ACC112 (cell line): ENCODE measurements at regions not wholly inside any gene's neighbourhood (a gene's known extent, or its start where the extent isn't known, plus 50 kb on each side); places are given as distances from the start of the nearest gene placed in this dataset.
A peak's percentile ranks its signal among the peaks of the same experiment; 100 is the strongest.
"Not testable (repeated sequence)": the region's sequence is repeated elsewhere in the genome, so short reads cannot be mapped to it uniquely, and the experiment has no call there.

ENCODE experiments used
- H2AFZ ChIP-seq: fragments of 200-600 bp; sonication (generic); one replicate; pipeline ENCODE4 v1.6.0; 2017; ENCODE audit warnings: antibody characterized with exemption, low read length; ENCODE audit not compliant: unreplicated experiment
- H3K27ac ChIP-seq: fragments of 200-600 bp; sonication (generic); 2 replicates; pipeline ENCODE4 v1.5.1; 2014; ENCODE audit warnings: low read depth, mild to moderate bottlenecking, antibody characterized with exemption, low read length, moderate library complexity
- H3K27me3 ChIP-seq: fragments of 200-600 bp; sonication (generic); 2 replicates; pipeline ENCODE4 v1.6.1; 2014; ENCODE audit warnings: mild to moderate bottlenecking, antibody characterized with exemption, low read length, moderate library complexity, mixed read lengths; ENCODE audit not compliant: insufficient read depth
- H3K36me3 ChIP-seq: fragments of 200-600 bp; sonication (generic); 2 replicates; pipeline ENCODE4 v1.6.1; 2016; ENCODE audit warnings: mild to moderate bottlenecking, antibody characterized with exemption, low read length, moderate library complexity, mixed read lengths; ENCODE audit not compliant: insufficient read depth
- H3K4me1 ChIP-seq: fragments of 200-600 bp; sonication (generic); one replicate; pipeline ENCODE4 v1.6.1; 2016; ENCODE audit warnings: low read length, mixed read lengths; ENCODE audit not compliant: insufficient read depth, unreplicated experiment, control insufficient read depth
- H3K4me3 ChIP-seq: fragments of 200-600 bp; sonication (generic); 2 replicates; pipeline ENCODE4 v1.5.1; 2014; ENCODE audit warnings: mild to moderate bottlenecking, low read depth, low read length
- H3K79me2 ChIP-seq: fragments of 200-600 bp; sonication (generic); one replicate; pipeline ENCODE4 v1.6.0; 2016; ENCODE audit warnings: low read length; ENCODE audit not compliant: control insufficient read depth, unreplicated experiment, insufficient read depth

GRCh38 chr13:34731486-34731885, 210.6 kb upstream of the NBEA start:
- Histone ChIP-seq H3K27ac (no peak overlapping the region), H2AFZ (no peak overlapping the region), H3K79me2 (no peaks in the 10 kb centered on the region), H3K27me3 (no peaks in the 10 kb centered on the region), H3K36me3 (no peaks in the 10 kb centered on the region), H3K4me1 (no peaks in the 10 kb centered on the region), H3K4me3 (no peak overlapping the region)

GRCh38 chr13:34733721-34734120, 208.3 kb upstream of the NBEA start:
- Histone ChIP-seq H3K4me3 (no peak overlapping the region), H3K79me2 (no peaks in the 10 kb centered on the region), H2AFZ (no peak overlapping the region), H3K4me1 (no peaks in the 10 kb centered on the region), H3K27ac (no peak overlapping the region), H3K36me3 (no peaks in the 10 kb centered on the region), H3K27me3 (no peaks in the 10 kb centered on the region)

- no peaks in the 10 kb centered on the region for H3K79me2 ChIP-seq
- no peak overlapping the region for H2AFZ ChIP-seq
- H3K27ac ChIP-seq, result no peak overlapping the region
- H3K4me1 ChIP-seq, result no peaks in the 10 kb centered on the region
- no peaks in the 10 kb centered on the region for H3K27me3 ChIP-seq
- no peaks in the 10 kb centered on the region for H3K36me3 ChIP-seq
- no peak overlapping the region for H3K4me3 ChIP-seq
Measured at GRCh38 chr13:34734932-34735331, 207.1 kb upstream of the NBEA start.

- Histone ChIP-seq H3K36me3 (no peaks in the 10 kb centered on the region), H3K27ac (no peak overlapping the region), H3K79me2 (no peaks in the 10 kb centered on the region), H3K4me1 (no peaks in the 10 kb centered on the region), H2AFZ (no peak overlapping the region), H3K4me3 (no peak overlapping the region), H3K27me3 (no peaks in the 10 kb centered on the region)
Measured at GRCh38 chr13:34738254-34738992, 203.6 kb upstream of the NBEA start.

GRCh38 chr13:34747056-34747455, 195.0 kb upstream of the NBEA start:
- H3K79me2 ChIP-seq, H3K27ac ChIP-seq, H3K36me3 ChIP-seq, H3K4me1 ChIP-seq, H2AFZ ChIP-seq, H3K4me3 ChIP-seq: not testable (repeated sequence)
- peaks cover 15% of the 10 kb centered on the region; the same call in 1 of the 2 replicates for H3K27me3 ChIP-seq

GRCh38 chr13:34747507-34747906, 194.6 kb upstream of the NBEA start:
- H3K4me1 ChIP-seq, result no peaks in the 10 kb centered on the region
- H2AFZ ChIP-seq, result no peak overlapping the region
- H3K79me2 ChIP-seq, result no peaks in the 10 kb centered on the region
- H3K27me3 ChIP-seq, result peaks cover 15% of the 10 kb centered on the region; the same call in 1 of the 2 replicates
- H3K27ac ChIP-seq, result no peak overlapping the region
- no peak overlapping the region for H3K4me3 ChIP-seq
- no peaks in the 10 kb centered on the region for H3K36me3 ChIP-seq

- no peaks in the 10 kb centered on the region for H3K4me1 ChIP-seq
Measured at GRCh38 chr13:34748073-34748472, 194.0 kb upstream of the NBEA start.

GRCh38 chr13:34748596-34748995, 193.5 kb upstream of the NBEA start:
- H3K27me3 ChIP-seq, result peaks cover 15% of the 10 kb centered on the region; the same call in 1 of the 2 replicates
- no peak overlapping the region for H3K27ac ChIP-seq
- no peaks in the 10 kb centered on the region for H3K79me2 ChIP-seq
- H3K36me3 ChIP-seq, result no peaks in the 10 kb centered on the region
- H2AFZ ChIP-seq, result no peak overlapping the region
- H3K4me1 ChIP-seq, result no peaks in the 10 kb centered on the region
- no peak overlapping the region for H3K4me3 ChIP-seq

More at GRCh38 chr13:34748073-34748472, 194.0 kb upstream of the NBEA start:
- H3K4me3 ChIP-seq, result no peak overlapping the region
- peaks cover 15% of the 10 kb centered on the region; the same call in 1 of the 2 replicates for H3K27me3 ChIP-seq
- H2AFZ ChIP-seq, result no peak overlapping the region
- H3K36me3 ChIP-seq, result no peaks in the 10 kb centered on the region
- no peak overlapping the region for H3K27ac ChIP-seq
- no peaks in the 10 kb centered on the region for H3K79me2 ChIP-seq

- Histone ChIP-seq H3K4me3 (no peak overlapping the region), H3K79me2 (no peaks in the 10 kb centered on the region), H3K27me3 (peaks cover 15% of the 10 kb centered on the region; the same call in 1 of the 2 replicates), H3K27ac (no peak overlapping the region), H2AFZ (no peak overlapping the region), H3K36me3 (no peaks in the 10 kb centered on the region), H3K4me1 (no peaks in the 10 kb centered on the region)
Measured at GRCh38 chr13:34749046-34749445, 193.0 kb upstream of the NBEA start.

GRCh38 chr13:34750078-34750931, 191.8 kb upstream of the NBEA start:
- Histone ChIP-seq H3K4me1 (no peaks in the 10 kb centered on the region), H3K4me3 (peak overlapping the region; percentile 51), H2AFZ (no peak overlapping the region), H3K36me3 (no peaks in the 10 kb centered on the region), H3K27ac (no peak overlapping the region), H3K27me3 (peaks cover 15% of the 10 kb centered on the region; the same call in 1 of the 2 replicates), H3K79me2 (no peaks in the 10 kb centered on the region)
